ENCODE measurements at regions not wholly inside any gene's neighbourhood (a gene's known extent, or its start where the extent isn't known, plus 50 kb on each side); places are given as distances from the start of the nearest gene placed in this dataset.
"Not testable (repeated sequence)": the region's sequence is repeated elsewhere in the genome, so short reads cannot be mapped to it uniquely, and the experiment has no call there.

DNA sequence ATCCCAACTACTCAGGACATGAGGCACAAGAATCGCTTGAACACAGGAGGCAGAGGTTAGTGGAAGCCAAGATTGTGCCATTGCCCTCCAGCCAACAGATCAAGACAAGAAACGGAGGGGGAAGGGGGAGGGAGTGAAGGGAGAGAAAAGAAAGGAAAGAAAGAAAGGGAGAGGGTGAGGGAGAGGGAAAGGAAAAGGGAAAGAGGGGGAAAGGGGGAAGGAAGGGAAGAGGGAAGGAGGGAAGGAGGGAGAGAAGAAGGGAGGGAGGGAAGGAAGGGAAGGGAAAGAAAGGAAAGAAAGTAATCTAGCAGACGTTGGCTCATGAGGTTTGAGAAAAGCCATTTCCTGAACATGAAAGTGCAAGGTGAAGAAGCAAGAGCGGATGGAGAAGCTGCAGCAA, 53.1 kb upstream of the SETMAR start:
- Histone ChIP-seq H3K9me3 (no peaks in the 10 kb centered on the region), H3K27me3 (no peaks in the 10 kb centered on the region), H3K36me3 (no peaks in the 10 kb centered on the region), H3K4me1 (no peaks in the 10 kb centered on the region), H3K27ac (no peak overlapping the region), H3K4me3 (no peak overlapping the region)
- 77 to 83% methylated on average over 4 of the region's 4 CpGs for WGBS, 2 donors
- no peak for ATAC-seq (ENCODE audit: low FRiP score in 2 of 2)
- TF ChIP-seq, protein P1, sequence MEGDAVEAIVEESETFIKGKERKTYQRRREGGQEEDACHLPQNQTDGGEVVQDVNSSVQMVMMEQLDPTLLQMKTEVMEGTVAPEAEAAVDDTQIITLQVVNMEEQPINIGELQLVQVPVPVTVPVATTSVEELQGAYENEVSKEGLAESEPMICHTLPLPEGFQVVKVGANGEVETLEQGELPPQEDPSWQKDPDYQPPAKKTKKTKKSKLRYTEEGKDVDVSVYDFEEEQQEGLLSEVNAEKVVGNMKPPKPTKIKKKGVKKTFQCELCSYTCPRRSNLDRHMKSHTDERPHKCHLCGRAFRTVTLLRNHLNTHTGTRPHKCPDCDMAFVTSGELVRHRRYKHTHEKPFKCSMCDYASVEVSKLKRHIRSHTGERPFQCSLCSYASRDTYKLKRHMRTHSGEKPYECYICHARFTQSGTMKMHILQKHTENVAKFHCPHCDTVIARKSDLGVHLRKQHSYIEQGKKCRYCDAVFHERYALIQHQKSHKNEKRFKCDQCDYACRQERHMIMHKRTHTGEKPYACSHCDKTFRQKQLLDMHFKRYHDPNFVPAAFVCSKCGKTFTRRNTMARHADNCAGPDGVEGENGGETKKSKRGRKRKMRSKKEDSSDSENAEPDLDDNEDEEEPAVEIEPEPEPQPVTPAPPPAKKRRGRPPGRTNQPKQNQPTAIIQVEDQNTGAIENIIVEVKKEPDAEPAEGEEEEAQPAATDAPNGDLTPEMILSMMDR (IDR thresholded peaks at IDR 0.05): no peak
- TF ChIP-seq POLR2AphosphoS5 (IDR thresholded peaks at IDR 0.05): no peak
- no peak for TF ChIP-seq POLR2A (IDR thresholded peaks at IDR 0.05)
- no peak for TF ChIP-seq EP300 (IDR thresholded peaks at IDR 0.05)
- no peak for DNase-seq

DNA sequence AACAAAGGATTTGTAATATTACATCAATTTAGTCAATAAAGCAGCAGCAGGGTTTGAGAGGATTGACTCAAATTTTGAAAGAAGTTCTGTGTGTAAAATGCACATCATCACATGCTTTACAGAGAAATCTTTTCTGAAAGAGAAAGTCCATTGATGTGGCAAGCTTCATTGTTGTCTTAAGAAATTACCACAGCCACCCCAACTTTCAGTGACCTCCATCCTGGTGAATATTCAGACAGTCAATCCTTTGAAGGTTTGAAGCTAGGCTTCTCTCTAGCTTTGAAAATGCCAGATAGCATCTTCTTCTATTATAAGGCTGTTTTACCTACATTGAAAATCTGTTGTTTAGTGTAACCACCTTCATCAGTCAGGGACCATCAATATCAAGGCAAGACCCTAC, 51.8 kb upstream of the SETMAR start:
- TF ChIP-seq POLR2A (IDR thresholded peaks at IDR 0.05) (no peak), POLR2AphosphoS5 (IDR thresholded peaks at IDR 0.05) (no peak), EP300 (IDR thresholded peaks at IDR 0.05) (no peak)
- TF ChIP-seq, protein P1 (IDR thresholded peaks at IDR 0.05): no peak
- DNase-seq (no peak), ATAC-seq (ENCODE audit: low FRiP score in 2 of 2) (no peak)
- no peaks in the 10 kb centered on the region for H3K27me3 ChIP-seq
- no peaks in the 10 kb centered on the region for H3K9me3 ChIP-seq
- H3K4me1 ChIP-seq: no peaks in the 10 kb centered on the region
- H3K27ac ChIP-seq: no peak overlapping the region
- H3K36me3 ChIP-seq: no peaks in the 10 kb centered on the region
- no peak overlapping the region for H3K4me3 ChIP-seq

DNA sequence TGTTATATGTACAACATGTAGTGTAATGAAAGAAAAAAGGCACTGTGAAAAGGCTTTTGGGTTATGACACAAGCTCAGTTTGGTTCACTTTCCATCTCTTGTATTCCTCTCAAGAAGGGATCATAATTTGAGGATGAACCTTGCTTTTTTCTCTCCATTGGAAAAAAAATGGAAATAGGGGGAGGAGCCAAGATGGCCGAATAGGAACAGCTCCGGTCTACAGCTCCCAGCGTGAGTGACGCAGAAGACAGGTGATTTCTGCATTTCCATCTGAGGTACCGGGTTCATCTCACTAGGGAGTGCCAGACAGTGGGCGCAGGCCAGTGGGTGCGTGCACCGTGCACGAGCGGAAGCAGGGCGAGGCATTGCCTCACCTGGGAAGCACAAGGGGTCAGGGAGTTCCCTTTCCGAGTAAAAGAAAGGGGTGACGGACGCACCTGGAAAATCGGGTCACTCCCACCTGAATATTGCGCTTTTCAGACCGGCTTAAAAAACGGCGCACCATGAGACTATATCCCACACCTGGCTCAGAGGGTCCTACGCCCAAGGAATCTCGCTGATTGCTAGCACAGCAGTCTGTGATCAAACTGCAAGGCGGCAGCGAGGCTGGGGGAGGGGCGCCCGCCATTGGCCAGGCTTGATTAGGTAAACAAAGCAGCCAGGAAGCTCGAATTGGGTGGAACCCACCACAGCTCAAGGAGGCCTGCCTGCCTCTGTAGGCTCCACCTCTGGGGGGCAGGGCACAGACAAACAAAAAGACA, 49.9 kb upstream of the SETMAR start:
- ATAC-seq (ENCODE audit: low FRiP score in 2 of 2); H3K4me3 ChIP-seq; H3K9me3 ChIP-seq; H3K27me3 ChIP-seq; H3K36me3 ChIP-seq; H3K4me1 ChIP-seq; H3K27ac ChIP-seq: not testable (repeated sequence)
- WGBS, 2 donors: 90 to 91% methylated on average over 24 to 26 of the region's 26 CpGs
- peak in 1 of 2 donors; percentile 54 for DNase-seq
